Lower leg skin (tissue), 4 donors: ENCODE measurements at regions not wholly inside any gene's neighbourhood (a gene's known extent, or its start where the extent isn't known, plus 50 kb on each side); places are given as distances from the start of the nearest gene placed in this dataset.

Experiments
- DNase-seq, 2 donors: peaks; one replicate each; pipeline ENCODE4 v3.0.0-alpha.2; 2019; ENCODE audit warnings: low spot score in 2 of 2
- H3K4me3 ChIP-seq: fragments of 200-600 bp; sonication (generic); 2 replicates; pipeline ENCODE4 v1.5.1; 2017; ENCODE audit warnings: mild to moderate bottlenecking, low read depth; ENCODE audit not compliant: poor library complexity, severe bottlenecking
- POLR2A ChIP-seq, 2 donors: fragments of 450-650 bp; IDR thresholded peaks; one replicate each; pipeline ENCODE4 v1.6.1; 2016 to 2017; ENCODE audit warnings: antibody characterized with exemption in 2 of 2, mild to moderate bottlenecking in 1 of 2, moderate library complexity in 1 of 2
- WGBS, 2 donors: methylation state at CpG; one replicate each; pipeline ENCODE4 v1.1.5; 2018; 5-methylcytosine and 5-hydroxymethylcytosine counted together
- intact Hi-C: fragments of 100-400 bp; cut with DNase I; formaldehyde crosslinking; loops from one replicate; pipeline ENCODE4 v1.15.0; 2023; ENCODE audit warnings: low total_unique reads
- TF ChIP-seq, protein P1 (sequence below), 3 donors: fragments of 450-650 bp; IDR thresholded peaks; one replicate each; pipeline ENCODE4 v1.5.1; 2016; ENCODE audit warnings: antibody characterized with exemption in 3 of 3, mild to moderate bottlenecking in 3 of 3, moderate library complexity in 2 of 3

DNA sequence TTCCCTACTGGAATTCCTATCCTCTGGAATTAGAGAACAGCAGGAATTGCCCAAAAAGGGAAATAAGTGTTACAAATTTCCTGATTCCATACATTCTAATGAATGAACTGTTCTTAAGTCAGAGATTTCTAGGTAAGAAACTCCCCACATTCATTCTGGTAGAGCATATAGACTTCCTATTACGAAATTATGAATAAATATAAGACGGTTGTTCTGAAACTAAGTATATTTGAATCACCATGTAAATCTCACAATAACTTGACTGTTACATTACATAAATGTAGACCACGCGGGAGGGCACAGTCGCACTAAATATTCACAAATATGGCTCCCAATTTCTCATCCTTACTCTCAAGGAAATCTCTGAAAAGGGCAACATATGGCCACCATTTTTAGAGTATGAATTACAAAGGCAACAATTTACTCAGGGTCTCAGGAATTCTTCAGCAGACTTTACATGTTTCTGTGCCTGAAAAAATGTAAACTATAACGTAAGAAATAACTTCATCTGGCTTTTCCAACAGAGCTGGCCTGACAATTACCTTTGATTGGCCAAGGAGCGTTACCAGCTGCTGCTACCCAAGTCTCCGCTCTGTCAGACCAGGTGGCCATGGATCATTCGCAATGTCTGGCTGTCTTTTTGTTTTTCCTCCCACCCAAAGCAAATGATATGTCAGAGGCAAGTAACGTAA is 115.8 kb downstream of the MPP7 start:
- H3K4me3 ChIP-seq = no peak overlapping the region
- DNase-seq = no peak
- intact Hi-C loops = no loop called here
- WGBS, 2 donors = 90 to 95% methylated on average over 10 of the region's 10 CpGs
- no peak for TF ChIP-seq POLR2A (IDR thresholded peaks at IDR 0.05)
- TF ChIP-seq, protein P1, sequence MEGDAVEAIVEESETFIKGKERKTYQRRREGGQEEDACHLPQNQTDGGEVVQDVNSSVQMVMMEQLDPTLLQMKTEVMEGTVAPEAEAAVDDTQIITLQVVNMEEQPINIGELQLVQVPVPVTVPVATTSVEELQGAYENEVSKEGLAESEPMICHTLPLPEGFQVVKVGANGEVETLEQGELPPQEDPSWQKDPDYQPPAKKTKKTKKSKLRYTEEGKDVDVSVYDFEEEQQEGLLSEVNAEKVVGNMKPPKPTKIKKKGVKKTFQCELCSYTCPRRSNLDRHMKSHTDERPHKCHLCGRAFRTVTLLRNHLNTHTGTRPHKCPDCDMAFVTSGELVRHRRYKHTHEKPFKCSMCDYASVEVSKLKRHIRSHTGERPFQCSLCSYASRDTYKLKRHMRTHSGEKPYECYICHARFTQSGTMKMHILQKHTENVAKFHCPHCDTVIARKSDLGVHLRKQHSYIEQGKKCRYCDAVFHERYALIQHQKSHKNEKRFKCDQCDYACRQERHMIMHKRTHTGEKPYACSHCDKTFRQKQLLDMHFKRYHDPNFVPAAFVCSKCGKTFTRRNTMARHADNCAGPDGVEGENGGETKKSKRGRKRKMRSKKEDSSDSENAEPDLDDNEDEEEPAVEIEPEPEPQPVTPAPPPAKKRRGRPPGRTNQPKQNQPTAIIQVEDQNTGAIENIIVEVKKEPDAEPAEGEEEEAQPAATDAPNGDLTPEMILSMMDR (IDR thresholded peaks at IDR 0.05) = no peak

DNA sequence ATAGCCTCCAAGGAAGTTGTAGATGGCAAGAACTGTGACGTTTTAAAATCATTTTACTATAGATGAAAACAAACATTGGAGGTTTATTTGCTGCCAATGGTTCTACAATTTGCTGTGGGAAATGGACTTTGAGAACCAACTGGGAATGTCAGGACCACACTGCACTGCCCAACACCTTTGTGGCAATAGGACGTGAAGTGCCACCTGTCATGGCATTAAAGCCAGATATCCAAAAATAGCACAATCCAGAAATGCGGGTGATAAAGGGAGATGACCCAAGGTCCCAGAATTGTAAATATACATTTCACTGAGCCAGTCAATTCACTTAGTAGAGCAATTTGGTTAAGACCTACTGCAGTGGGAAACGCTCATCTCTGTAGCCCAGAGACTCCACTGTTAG is 116.4 kb downstream of the MPP7 start:
- 90 to 95% methylated on average over 4 of the region's 4 CpGs for WGBS, 2 donors
- H3K4me3 ChIP-seq = no peak overlapping the region
- intact Hi-C loops = no loop called here
- TF ChIP-seq, protein P1 (IDR thresholded peaks at IDR 0.05) = no peak
- no peak for TF ChIP-seq POLR2A (IDR thresholded peaks at IDR 0.05)
- no peak for DNase-seq

- no peak for DNase-seq
- intact Hi-C loops = no loop called here
- H3K4me3 ChIP-seq = no peak overlapping the region
- 97 to 100% methylated on average over 1 of the region's 1 CpG for WGBS, 2 donors
- TF ChIP-seq POLR2A (IDR thresholded peaks at IDR 0.05) = no peak
- TF ChIP-seq, protein P1 (IDR thresholded peaks at IDR 0.05) = no peak
Observed at GRCh38 chr10:28184810-28185209, 118.1 kb downstream of the MPP7 start.

DNA sequence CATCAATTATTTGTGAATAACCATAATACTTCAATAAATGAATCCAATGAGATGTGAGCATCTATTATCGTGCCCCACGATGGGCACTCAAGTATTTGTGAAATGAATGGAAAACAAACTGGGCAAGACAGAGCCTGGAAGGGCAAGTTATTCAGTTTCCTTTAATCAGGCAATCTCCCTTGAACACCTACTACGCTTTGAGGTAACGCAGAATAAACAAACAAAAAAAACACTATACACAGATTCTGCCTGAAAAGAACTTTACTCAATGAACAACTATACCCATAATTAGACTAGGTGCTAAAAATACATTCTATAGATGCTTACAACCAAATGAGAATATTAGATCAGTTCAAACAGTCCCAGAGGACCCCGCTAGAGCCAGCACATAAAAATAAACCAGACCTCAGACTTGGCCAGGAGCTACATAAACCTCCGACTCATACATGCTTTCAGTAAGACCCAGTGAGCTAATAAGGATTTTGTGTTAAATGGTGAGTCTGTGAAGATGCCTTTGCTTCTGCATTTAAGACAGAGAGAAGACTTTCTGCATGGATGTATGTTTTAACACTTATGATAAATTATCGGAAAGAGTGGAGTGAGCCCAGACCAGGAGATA is 121.3 kb downstream of the MPP7 start:
- no peak overlapping the region for H3K4me3 ChIP-seq
- no peak for DNase-seq
- intact Hi-C loops = no loop called here
- 74 to 77% methylated on average over 7 of the region's 7 CpGs for WGBS, 2 donors
- no peak for TF ChIP-seq POLR2A (IDR thresholded peaks at IDR 0.05)
- TF ChIP-seq, protein P1 (IDR thresholded peaks at IDR 0.05) = no peak

DNA sequence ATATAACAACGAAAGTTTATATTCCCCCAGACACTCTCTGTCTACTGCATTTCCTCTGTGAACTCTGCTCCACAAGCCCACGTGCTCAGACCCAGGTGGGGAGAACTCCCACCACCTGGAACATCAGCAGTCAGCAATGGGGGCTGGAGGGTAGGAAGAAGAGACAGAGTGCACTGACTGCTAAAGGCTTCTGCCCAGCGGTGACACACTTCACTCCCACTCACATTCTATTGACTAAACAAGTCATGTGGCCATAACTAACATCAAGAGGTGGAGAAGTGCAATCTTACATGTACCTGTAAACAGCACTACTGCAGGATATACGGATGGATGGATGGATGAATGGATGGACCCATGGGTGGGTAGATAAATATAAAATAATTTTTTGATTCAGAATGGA is 122.2 kb downstream of the MPP7 start:
- no peak overlapping the region for H3K4me3 ChIP-seq
- DNase-seq = no peak
- WGBS, 2 donors = 68 to 74% methylated on average over 4 of the region's 4 CpGs
- intact Hi-C loops = no loop called here
- TF ChIP-seq, protein P1 (IDR thresholded peaks at IDR 0.05) = no peak
- TF ChIP-seq POLR2A (IDR thresholded peaks at IDR 0.05) = no peak

DNA sequence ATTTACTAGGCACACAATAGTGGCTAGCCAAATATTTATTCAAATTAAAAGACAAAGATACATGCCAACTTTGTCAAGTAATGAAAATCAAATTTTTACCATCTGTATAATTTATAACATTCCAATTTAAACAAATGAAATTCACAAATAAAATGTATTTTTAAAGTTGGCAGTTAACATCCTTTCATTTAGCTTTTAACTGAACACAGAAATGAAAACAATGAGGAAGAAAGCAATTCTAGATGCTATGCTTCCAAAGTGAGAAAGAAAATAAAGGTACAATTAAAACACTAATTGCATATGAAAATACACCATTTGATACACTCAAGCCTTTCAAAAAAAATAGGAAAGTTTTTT is 123.1 kb downstream of the MPP7 start:
- intact Hi-C loops = no loop called here
- no peak for DNase-seq
- H3K4me3 ChIP-seq = no peak overlapping the region
- TF ChIP-seq, protein P1 (IDR thresholded peaks at IDR 0.05) = no peak
- no peak for TF ChIP-seq POLR2A (IDR thresholded peaks at IDR 0.05)
